Colonic mucosa (tissue), 4 donors: ENCODE measurements at regions not wholly inside any gene's neighbourhood (a gene's known extent, or its start where the extent isn't known, plus 50 kb on each side); places are given as distances from the start of the nearest gene placed in this dataset.

Experiments used
- DNase-seq: peaks from one replicate; pipeline ENCODE4 v3.0.0-alpha.2; 2020
- H3K27ac ChIP-seq: fragments of 200-600 bp; one replicate; pipeline ENCODE4 v1.8.0; 2021
- H3K27me3 ChIP-seq: fragments of 200-600 bp; one replicate; pipeline ENCODE4 v1.8.0; 2021
- H3K36me3 ChIP-seq: fragments of 200-600 bp; one replicate; pipeline ENCODE4 v1.8.0; 2021
- H3K4me1 ChIP-seq: fragments of 200-600 bp; one replicate; pipeline ENCODE4 v1.8.0; 2021; ENCODE audit warnings: mild to moderate bottlenecking
- H3K4me3 ChIP-seq: fragments of 200-600 bp; one replicate; pipeline ENCODE4 v1.8.0; 2021
- H3K9ac ChIP-seq, 2 donors: one replicate each; pipeline ENCODE4 v1.7.0; 2013; ENCODE audit warnings: control low read depth in 2 of 2, low read depth in 2 of 2, low read length in 2 of 2
- H3K9me3 ChIP-seq: fragments of 200-600 bp; one replicate; pipeline ENCODE4 v1.8.0; 2021
- CTCF ChIP-seq: fragments of 200-600 bp; IDR thresholded peaks from one replicate; pipeline ENCODE4 v1.8.0; 2022; ENCODE audit warnings: antibody characterized with exemption, mild to moderate bottlenecking
- intact Hi-C: fragments of 100-400 bp; cut with DNase I; formaldehyde crosslinking; loops from one replicate; pipeline ENCODE4 v1.14.1; 2022
- donor health status: healthy.
- donor health status: DM: no; HTN: no; CAD: no.
- donor health status: DM: no; HTN: no; CAD: no.

GRCh38 chr3:27993051-27993450 is 248.4 kb upstream of the CMC1 start:
- TF ChIP-seq CTCF = no peak
- intact Hi-C loops = no loop called here

GRCh38 chr3:28000608-28001007 is 240.8 kb upstream of the CMC1 start:
- H3K4me1 ChIP-seq = no peaks in the 10 kb centered on the region
- H3K27me3 ChIP-seq = no peaks in the 10 kb centered on the region
- H3K27ac ChIP-seq = no peak overlapping the region
- TF ChIP-seq CTCF = no peak
- no peaks in the 10 kb centered on the region for H3K36me3 ChIP-seq
- no peak overlapping the region for H3K9ac ChIP-seq
- H3K4me3 ChIP-seq = no peak overlapping the region
- DNase-seq = no peak
- no peaks in the 10 kb centered on the region for H3K9me3 ChIP-seq
- intact Hi-C loops = no loop called here

More at GRCh38 chr3:27993051-27993450, 248.4 kb upstream of the CMC1 start:
- Histone ChIP-seq H3K9ac (no peak overlapping the region), H3K9me3 (no peaks in the 10 kb centered on the region), H3K27me3 (no peaks in the 10 kb centered on the region), H3K27ac (no peak overlapping the region), H3K36me3 (no peaks in the 10 kb centered on the region), H3K4me3 (no peak overlapping the region), H3K4me1 (no peaks in the 10 kb centered on the region)
- DNase-seq = no peak

- Histone ChIP-seq H3K4me1 (no peaks in the 10 kb centered on the region), H3K9me3 (no peaks in the 10 kb centered on the region), H3K9ac (no peak overlapping the region), H3K27ac (no peak overlapping the region), H3K36me3 (no peaks in the 10 kb centered on the region), H3K27me3 (no peaks in the 10 kb centered on the region), H3K4me3 (no peak overlapping the region)
- TF ChIP-seq CTCF = no peak
- intact Hi-C loops = no loop called here
- no peak for DNase-seq
Measured at GRCh38 chr3:28008235-28008634, 233.2 kb upstream of the CMC1 start.

- Histone ChIP-seq H3K4me3 (no peak overlapping the region), H3K27me3 (no peaks in the 10 kb centered on the region), H3K4me1 (no peaks in the 10 kb centered on the region), H3K36me3 (no peaks in the 10 kb centered on the region), H3K9me3 (no peaks in the 10 kb centered on the region), H3K27ac (no peak overlapping the region), H3K9ac (no peak overlapping the region)
- intact Hi-C loops = no loop called here
- TF ChIP-seq CTCF = no peak
- no peak for DNase-seq
Measured at GRCh38 chr3:28012830-28013229, 228.6 kb upstream of the CMC1 start.

GRCh38 chr3:28013864-28014473 is 227.4 kb upstream of the CMC1 start:
- Histone ChIP-seq H3K27ac (no peak overlapping the region), H3K4me1 (no peaks in the 10 kb centered on the region), H3K27me3 (no peaks in the 10 kb centered on the region), H3K9ac (no peak overlapping the region), H3K36me3 (no peaks in the 10 kb centered on the region), H3K4me3 (no peak overlapping the region), H3K9me3 (no peaks in the 10 kb centered on the region)
- TF ChIP-seq CTCF = no peak
- no peak for DNase-seq
- intact Hi-C loops = no loop called here
